Astrocyte (in vitro differentiated cells and primary cell): ENCODE measurements at regions not wholly inside any gene's neighbourhood (a gene's known extent, or its start where the extent isn't known, plus 50 kb on each side); places are given as distances from the start of the nearest gene placed in this dataset.

Experiments
- DNase-seq: peaks from one replicate; pipeline ENCODE4 v3.0.0-alpha.2; 2010; ENCODE audit warnings: low read depth
- FAIRE-seq: peaks from 2 replicates; lab custom pipeline; 2011; peaks lifted over from hg19 to GRCh38; lab: Jason Lieb, UNC
- H2AFZ ChIP-seq: 2 replicates; pipeline ENCODE4 v1.6.0; 2012; ENCODE audit warnings: low read depth, low read length, inconsistent platforms
- H3K27ac ChIP-seq: 2 replicates; pipeline ENCODE4 v1.5.1; 2011; ENCODE audit warnings: low read depth, low read length, inconsistent platforms
- H3K27me3 ChIP-seq: 2 replicates; pipeline ENCODE4 v1.6.0; 2011; ENCODE audit warnings: low read length, inconsistent platforms; ENCODE audit not compliant: insufficient read depth
- H3K36me3 ChIP-seq: 2 replicates; pipeline ENCODE4 v1.5.1; 2011; ENCODE audit warnings: low read length, inconsistent platforms; ENCODE audit not compliant: insufficient read depth
- H3K4me1 ChIP-seq: 2 replicates; pipeline ENCODE4 v1.5.1; 2011; ENCODE audit warnings: low read length, inconsistent platforms; ENCODE audit not compliant: insufficient read depth
- H3K4me2 ChIP-seq: 2 replicates; pipeline ENCODE4 v1.6.0; 2012; ENCODE audit warnings: low read length, inconsistent platforms
- H3K4me3 ChIP-seq: 2 replicates; pipeline ENCODE4 v1.5.1; 2011; ENCODE audit warnings: low read depth, mild to moderate bottlenecking, low read length, inconsistent platforms; ENCODE audit not compliant: insufficient read depth
- H3K79me2 ChIP-seq: 2 replicates; pipeline ENCODE4 v1.6.0; 2012; ENCODE audit warnings: mild to moderate bottlenecking, low read length, inconsistent platforms; ENCODE audit not compliant: insufficient read depth
- H3K9ac ChIP-seq: 2 replicates; pipeline ENCODE4 v1.6.0; 2012; ENCODE audit warnings: mild to moderate bottlenecking, low read length, inconsistent platforms
- H3K9me3 ChIP-seq: 2 replicates; pipeline ENCODE4 v1.5.1; 2012; ENCODE audit warnings: low read depth, mild to moderate bottlenecking, low read length, inconsistent platforms; ENCODE audit not compliant: insufficient read depth
- H4K20me1 ChIP-seq: 2 replicates; pipeline ENCODE4 v1.6.0; 2012; ENCODE audit warnings: low read length, inconsistent platforms; ENCODE audit not compliant: insufficient read depth
- H3K27ac Mint-ChIP-seq: one replicate; pipeline ENCODE4 v1.8.0; 2021; ENCODE audit warnings: mild to moderate bottlenecking, mixed read lengths; ENCODE audit not compliant: unreplicated experiment
- H3K27me3 Mint-ChIP-seq: one replicate; pipeline ENCODE4 v1.8.0; 2021; ENCODE audit warnings: low read depth, mixed read lengths; ENCODE audit not compliant: unreplicated experiment
- H3K36me3 Mint-ChIP-seq: one replicate; pipeline ENCODE4 v1.8.0; 2021; ENCODE audit warnings: low read depth, mixed read lengths; ENCODE audit not compliant: unreplicated experiment
- H3K4me1 Mint-ChIP-seq: one replicate; pipeline ENCODE4 v1.8.0; 2021; ENCODE audit warnings: low read depth, mixed read lengths; ENCODE audit not compliant: unreplicated experiment
- H3K4me3 Mint-ChIP-seq: one replicate; pipeline ENCODE4 v1.8.0; 2021; ENCODE audit warnings: mild to moderate bottlenecking, moderate library complexity, mixed read lengths; ENCODE audit not compliant: unreplicated experiment
- H3K9me3 Mint-ChIP-seq: one replicate; pipeline ENCODE4 v1.8.0; 2021; ENCODE audit warnings: mild to moderate bottlenecking, mixed read lengths; ENCODE audit not compliant: unreplicated experiment
- EZH2 ChIP-seq: IDR thresholded peaks from 2 replicates; pipeline ENCODE4 v1.6.1; 2012; ENCODE audit warnings: mild to moderate bottlenecking, low read length, inconsistent platforms; ENCODE audit not compliant: insufficient read depth
- TF ChIP-seq, protein P1 (sequence below): IDR thresholded peaks from 2 replicates; pipeline ENCODE4 v1.5.1; 2011; ENCODE audit warnings: low read depth, mild to moderate bottlenecking, inconsistent platforms, low read length, moderate library complexity; ENCODE audit not compliant: insufficient read depth

DNA sequence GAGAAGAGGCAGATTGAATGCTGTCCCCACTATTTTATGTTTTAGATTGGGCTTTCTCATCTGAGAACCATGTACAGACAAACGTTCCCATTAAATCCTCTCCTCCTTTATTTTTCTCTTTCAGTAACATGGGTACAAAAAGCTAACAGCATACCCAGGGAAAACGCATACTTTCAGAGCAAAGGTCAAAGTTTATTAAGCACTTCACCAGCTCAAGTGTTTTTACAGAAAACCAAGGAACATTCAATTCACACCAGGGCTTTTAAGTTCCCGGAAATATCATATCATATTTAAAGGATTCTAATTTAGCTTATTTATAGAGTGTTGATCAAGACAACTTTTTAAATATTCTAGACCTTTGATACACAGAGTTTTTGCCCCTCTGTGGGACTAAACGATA, 271.5 kb upstream of the C1orf87 start:
- Histone ChIP-seq H3K9ac (no peak overlapping the region), H4K20me1 (no peaks in the 10 kb centered on the region), H3K79me2 (no peaks in the 10 kb centered on the region), H3K27me3 (no peaks in the 10 kb centered on the region), H3K4me1 (no peaks in the 10 kb centered on the region), H3K36me3 (no peaks in the 10 kb centered on the region), H3K4me2 (no peak overlapping the region), H3K27ac (no peak overlapping the region), H3K4me3 (no peak overlapping the region), H3K9me3 (no peaks in the 10 kb centered on the region), H2AFZ (no peak overlapping the region)
- DNase-seq: no peak
- H3K27ac Mint-ChIP-seq: no peak overlapping the region
- no peaks in the 10 kb centered on the region for H3K9me3 Mint-ChIP-seq
- H3K27me3 Mint-ChIP-seq: no peaks in the 10 kb centered on the region
- no peaks in the 10 kb centered on the region for H3K36me3 Mint-ChIP-seq
- H3K4me3 Mint-ChIP-seq: no peak overlapping the region
- H3K4me1 Mint-ChIP-seq: no peaks in the 10 kb centered on the region
- FAIRE-seq: no peak
- no peak for TF ChIP-seq EZH2
- TF ChIP-seq, protein P1, sequence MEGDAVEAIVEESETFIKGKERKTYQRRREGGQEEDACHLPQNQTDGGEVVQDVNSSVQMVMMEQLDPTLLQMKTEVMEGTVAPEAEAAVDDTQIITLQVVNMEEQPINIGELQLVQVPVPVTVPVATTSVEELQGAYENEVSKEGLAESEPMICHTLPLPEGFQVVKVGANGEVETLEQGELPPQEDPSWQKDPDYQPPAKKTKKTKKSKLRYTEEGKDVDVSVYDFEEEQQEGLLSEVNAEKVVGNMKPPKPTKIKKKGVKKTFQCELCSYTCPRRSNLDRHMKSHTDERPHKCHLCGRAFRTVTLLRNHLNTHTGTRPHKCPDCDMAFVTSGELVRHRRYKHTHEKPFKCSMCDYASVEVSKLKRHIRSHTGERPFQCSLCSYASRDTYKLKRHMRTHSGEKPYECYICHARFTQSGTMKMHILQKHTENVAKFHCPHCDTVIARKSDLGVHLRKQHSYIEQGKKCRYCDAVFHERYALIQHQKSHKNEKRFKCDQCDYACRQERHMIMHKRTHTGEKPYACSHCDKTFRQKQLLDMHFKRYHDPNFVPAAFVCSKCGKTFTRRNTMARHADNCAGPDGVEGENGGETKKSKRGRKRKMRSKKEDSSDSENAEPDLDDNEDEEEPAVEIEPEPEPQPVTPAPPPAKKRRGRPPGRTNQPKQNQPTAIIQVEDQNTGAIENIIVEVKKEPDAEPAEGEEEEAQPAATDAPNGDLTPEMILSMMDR: no peak

DNA sequence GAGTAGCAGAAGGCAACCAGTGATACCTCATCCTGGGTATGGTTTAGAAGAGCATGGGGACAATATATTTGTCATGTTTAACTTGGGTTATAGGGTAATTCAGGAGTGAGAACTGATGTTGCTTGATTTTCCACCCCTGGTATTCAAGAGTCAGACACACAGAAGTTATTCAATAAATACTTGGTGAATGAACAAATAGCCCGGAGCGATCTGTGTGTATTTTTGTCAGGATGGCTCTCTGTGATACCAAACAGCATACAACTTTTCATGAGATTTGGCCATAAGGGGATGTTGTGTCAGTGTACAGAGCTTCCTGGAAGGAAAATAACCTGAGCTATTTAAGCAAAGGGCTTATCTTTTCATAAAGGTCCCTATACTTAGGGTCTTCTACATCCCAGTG, 270.2 kb upstream of the C1orf87 start:
- no peaks in the 10 kb centered on the region for H3K9me3 ChIP-seq
- H3K79me2 ChIP-seq: no peaks in the 10 kb centered on the region
- TF ChIP-seq EZH2: no peak
- TF ChIP-seq, protein P1: no peak
- Mint-ChIP-seq H3K36me3 (no peaks in the 10 kb centered on the region), H3K4me1 (no peaks in the 10 kb centered on the region), H3K27ac (no peak overlapping the region), H3K27me3 (peaks cover 2% of the 10 kb centered on the region), H3K9me3 (no peaks in the 10 kb centered on the region), H3K4me3 (no peak overlapping the region)
- no peak overlapping the region for H3K9ac ChIP-seq
- DNase-seq: no peak
- no peaks in the 10 kb centered on the region for H4K20me1 ChIP-seq
- H2AFZ ChIP-seq: no peak overlapping the region
- no peaks in the 10 kb centered on the region for H3K4me1 ChIP-seq
- no peaks in the 10 kb centered on the region for H3K36me3 ChIP-seq
- H3K4me3 ChIP-seq: no peak overlapping the region
- H3K27me3 ChIP-seq: no peaks in the 10 kb centered on the region
- H3K27ac ChIP-seq: no peak overlapping the region
- no peak overlapping the region for H3K4me2 ChIP-seq
- no peak for FAIRE-seq

DNA sequence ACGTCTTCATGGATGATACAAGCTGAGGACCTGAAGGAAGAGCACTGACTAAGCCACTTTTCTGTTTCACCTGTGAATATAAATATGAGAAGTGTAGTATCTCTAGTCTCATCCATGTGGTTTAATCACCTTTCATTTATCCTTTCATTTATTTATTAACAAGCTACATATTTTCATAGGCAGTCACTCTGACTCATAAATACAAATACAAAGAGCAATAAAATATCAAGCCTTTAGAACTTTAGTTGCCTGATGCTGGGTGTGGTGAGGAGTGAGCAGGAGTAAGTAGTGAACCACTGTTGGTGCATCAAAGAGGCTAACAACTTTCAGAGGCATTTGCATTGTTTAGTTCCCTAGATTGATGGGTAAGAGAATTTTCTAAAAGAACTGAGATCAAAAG, 269.0 kb upstream of the C1orf87 start:
- no peak overlapping the region for H3K4me3 Mint-ChIP-seq
- Histone ChIP-seq H3K27me3 (no peaks in the 10 kb centered on the region), H3K27ac (no peak overlapping the region), H4K20me1 (no peaks in the 10 kb centered on the region), H3K4me2 (no peak overlapping the region), H3K4me3 (no peak overlapping the region), H2AFZ (no peak overlapping the region), H3K9me3 (no peaks in the 10 kb centered on the region), H3K36me3 (no peaks in the 10 kb centered on the region), H3K9ac (no peak overlapping the region), H3K79me2 (no peaks in the 10 kb centered on the region), H3K4me1 (no peaks in the 10 kb centered on the region)
- FAIRE-seq (no peak), DNase-seq (no peak)
- no peaks in the 10 kb centered on the region for H3K36me3 Mint-ChIP-seq
- TF ChIP-seq, protein P1: no peak
- no peak for TF ChIP-seq EZH2
- H3K9me3 Mint-ChIP-seq: no peaks in the 10 kb centered on the region
- H3K4me1 Mint-ChIP-seq: no peaks in the 10 kb centered on the region
- no peak overlapping the region for H3K27ac Mint-ChIP-seq
- H3K27me3 Mint-ChIP-seq: peaks cover 2% of the 10 kb centered on the region
